K562 (cell line): ENCODE measurements at regions not wholly inside any gene's neighbourhood (a gene's known extent, or its start where the extent isn't known, plus 50 kb on each side); places are given as distances from the start of the nearest gene placed in this dataset.

Experiments
- ATAC-seq: fragments of 200-7000 bp; cut with Tn5 transposase; 3 replicates; pipeline ENCODE4 v1.9.1; 2020; ENCODE audit warnings: moderate library complexity
- BruUV-seq: library from RNA; stranded (reverse); fragments of 400-500 nt; replicated peaks from 2 replicates; lab custom pipeline; 2021; lab: Mats Ljungman, UMichigan
- CTCF ChIA-PET: fragments of 300-600 bp; formaldehyde crosslinking; extraction: SDS; loops from one replicate; lab custom pipeline; 2021; ENCODE audit warnings: low intra/inter-chr PET ratio; lab: Yijun Ruan, JAX
- POLR2A ChIA-PET: fragments of 300-600, 350-650 bp; sonication (Branson Sonifier 250); formaldehyde crosslinking; extraction: SDS; loops from one replicate; lab custom pipeline; 2021; ENCODE audit warnings: antibody characterized with exemption, inconsistent platforms; lab: Yijun Ruan, JAX
- DNase-seq, 4 experiments: peaks; one replicate each; pipeline versions ENCODE4 v3.0.0 to v3.0.0-alpha.2; 2011 to 2018; ENCODE audit warnings: low spot score in 3 of 4, mixed read lengths in 3 of 4; ENCODE audit errors: extremely low read depth in 1 of 4
- FAIRE-seq: peaks from 2 replicates; lab custom pipeline; 2011; peaks lifted over from hg19 to GRCh38; lab: Jason Lieb, UNC
- H2AFZ ChIP-seq: 2 replicates; pipeline ENCODE4 v1.6.0; 2011; ENCODE audit warnings: low read depth, low read length, control low read depth, inconsistent platforms
- H3K27ac ChIP-seq: fragments of 200-600 bp; 3 replicates; pipeline ENCODE4 v1.8.0; 2011; ENCODE audit warnings: low read depth, mild to moderate bottlenecking, control low read depth, inconsistent platforms, low read length, moderate library complexity, mixed read lengths; ENCODE audit errors: extremely low read depth
- H3K27me3 ChIP-seq, 2 experiments: fragments of 300-600 bp in 1 of 2; 2 replicates in 1 of 2; 3 replicates in 1 of 2; pipeline versions ENCODE4 v1.6.0 to v1.8.0; 2011; ENCODE audit warnings: inconsistent platforms in 2 of 2, low read length in 2 of 2, mild to moderate bottlenecking in 1 of 2, mixed read lengths in 1 of 2, moderate library complexity in 1 of 2; ENCODE audit not compliant: control insufficient read depth in 2 of 2, insufficient read depth in 2 of 2
- H3K36me3 ChIP-seq: fragments of 300-600 bp; 3 replicates; pipeline ENCODE4 v1.8.0; 2011; ENCODE audit warnings: mild to moderate bottlenecking, low read length, inconsistent platforms; ENCODE audit not compliant: control insufficient read depth, insufficient read depth
- H3K4me1 ChIP-seq, 2 experiments: fragments of 200-600 bp in 1 of 2; replicated peaks in 1 of 2; 2 replicates in 1 of 2; 3 replicates in 1 of 2; pipeline versions ENCODE4 v1.5.1 to v1.8.0; 2011; ENCODE audit warnings: inconsistent platforms in 2 of 2, low read length in 2 of 2, mild to moderate bottlenecking in 1 of 2, mixed read lengths in 1 of 2, moderate library complexity in 1 of 2; ENCODE audit not compliant: control insufficient read depth in 2 of 2, insufficient read depth in 2 of 2
- H3K4me2 ChIP-seq: 2 replicates; pipeline ENCODE4 v1.6.1; 2011; ENCODE audit warnings: low read length, control low read depth, inconsistent platforms, mixed read lengths; ENCODE audit not compliant: insufficient read depth
- H3K4me3 ChIP-seq: fragments of 200-600 bp; sonication (generic), shearing (Covaris generic); 2 replicates; pipeline ENCODE4 v1.5.1; 2016; ENCODE audit warnings: control low read depth, inconsistent platforms
- H3K79me2 ChIP-seq: fragments of 200-600 bp; 3 replicates; pipeline ENCODE4 v1.8.0; 2011; ENCODE audit warnings: low read length, inconsistent platforms; ENCODE audit not compliant: control insufficient read depth, insufficient read depth
- H3K9ac ChIP-seq, 2 experiments: 2 replicates each; pipeline versions ENCODE4 v1.6.0 to v1.6.1; 2011; ENCODE audit warnings: low read depth in 2 of 2, low read length in 2 of 2, control low read depth in 1 of 2, inconsistent platforms in 1 of 2, mild to moderate bottlenecking in 1 of 2, mixed read lengths in 1 of 2; ENCODE audit not compliant: insufficient read depth in 1 of 2
- H3K9me1 ChIP-seq: one replicate; pipeline ENCODE4 v1.6.0; 2011; ENCODE audit warnings: inconsistent platforms, mild to moderate bottlenecking, low read length, moderate library complexity; ENCODE audit not compliant: control insufficient read depth, insufficient read depth
- H3K9me3 ChIP-seq: replicated peaks from 2 replicates; pipeline ENCODE4 v1.5.1; 2011; ENCODE audit warnings: low read depth, low read length, inconsistent platforms; ENCODE audit not compliant: control insufficient read depth, insufficient read depth
- H4K20me1 ChIP-seq: replicated peaks from 2 replicates; pipeline ENCODE4 v1.6.1; 2011; ENCODE audit warnings: low read length, inconsistent platforms, mixed read lengths; ENCODE audit not compliant: control insufficient read depth, insufficient read depth
- ATF1 ChIP-seq, 2 experiments: fragments of 450-650 bp in 1 of 2; IDR thresholded peaks; 2 replicates each; pipeline ENCODE4 v1.6.1; 2016; ENCODE audit warnings: missing compliant biosample characterization in 1 of 2, missing genetic modification characterization in 1 of 2
- C11orf30 ChIP-seq: fragments of 450-650 bp; IDR thresholded peaks from 2 replicates; pipeline ENCODE4 v1.6.1; 2016; ENCODE audit warnings: low read depth, mild to moderate bottlenecking
- CBX2 ChIP-seq: fragments of 200-600 bp; sonication (generic); IDR thresholded peaks from one replicate; pipeline ENCODE4 v1.6.1; 2012; ENCODE audit warnings: mild to moderate bottlenecking, low read length, inconsistent platforms; ENCODE audit not compliant: insufficient read depth, poor library complexity, severe bottlenecking
- CCAR2 ChIP-seq: fragments of 200-400 bp; formaldehyde crosslinking; IDR thresholded peaks from 2 replicates; pipeline ENCODE4 v1.6.1; 2017; ENCODE audit warnings: mild to moderate bottlenecking, low read depth, low read length
- DIDO1 ChIP-seq: fragments of 450-650 bp; IDR thresholded peaks from 2 replicates; pipeline ENCODE4 v1.6.1; 2016; ENCODE audit warnings: low read depth, missing biosample characterization, missing genetic modification characterization
- EP300 ChIP-seq: IDR thresholded peaks from 2 replicates; pipeline ENCODE4 v1.6.1; 2012; ENCODE audit warnings: low read length, improper control_type of control experiment
- NFRKB ChIP-seq: fragments of 450-650 bp; IDR thresholded peaks from 2 replicates; pipeline ENCODE4 v1.6.1; 2016; ENCODE audit warnings: low read depth
- POLR3G ChIP-seq: IDR thresholded peaks from 2 replicates; pipeline ENCODE4 v1.6.1; 2011; ENCODE audit not compliant: insufficient read length, insufficient replicate concordance; ENCODE audit errors: extremely low read depth
- RFX5 ChIP-seq: IDR thresholded peaks from 2 replicates; pipeline ENCODE4 v1.6.1; 2011; ENCODE audit warnings: low read depth, mild to moderate bottlenecking, improper control_type of control experiment, low read length
- SETDB1 ChIP-seq: IDR thresholded peaks from one replicate; pipeline ENCODE4 v1.6.1; 2012; ENCODE audit warnings: low read length, control low read depth, inconsistent platforms
- YBX1 ChIP-seq: fragments of 450-650 bp; IDR thresholded peaks from 2 replicates; pipeline ENCODE4 v1.7.1; 2016; ENCODE audit warnings: mild to moderate bottlenecking
- ZFP91 ChIP-seq: sonication (generic); formaldehyde crosslinking; IDR thresholded peaks from 2 replicates; pipeline ENCODE4 v1.8.0; 2022; ENCODE audit warnings: mild to moderate bottlenecking, missing genetic modification reagents
- WGBS: fragments of 100-300 bp; shearing (Covaris generic); methylation state at CpG from one replicate; pipeline ENCODE4 v1.1.6; 2016; ENCODE audit warnings: low coverage, mixed read lengths; ENCODE audit not compliant: insufficient coverage; ENCODE audit errors: missing lambda C conversion rate; 5-methylcytosine and 5-hydroxymethylcytosine counted together
- in situ Hi-C: fragments of 300-500 bp; cut with MboI; formaldehyde crosslinking; loops from 4 replicates; pipeline ENCODE4 v1.15.0; 2018; ENCODE audit warnings: inconsistent platforms, mixed read lengths
- intact Hi-C: fragments of 100-400 bp; cut with micrococcal nuclease; formaldehyde crosslinking; loops from 2 replicates; pipeline ENCODE4 v1.14.2; 2022
- TF ChIP-seq, protein P1 (sequence below): fragments of 450-650 bp; IDR thresholded peaks from 2 replicates; pipeline ENCODE4 v1.7.0; 2016; ENCODE audit warnings: borderline replicate concordance

- no peak overlapping the region for H2AFZ ChIP-seq
- no peak overlapping the region for H3K9ac ChIP-seq
- no peak overlapping the region for H3K4me3 ChIP-seq
- no TSS peak for BruUV-seq
- 2% methylated on average over 4 of the region's 4 CpGs for WGBS
- in situ Hi-C loops (no loop called here), intact Hi-C loops (no loop called here)
- TF ChIP-seq NFRKB (no peak), EP300 (no peak), ATF1 (CRISPR knock-in tag; IDR thresholded peaks at IDR 0.05) (no peak), ATF1 (tag; IDR thresholded peaks at IDR 0.05) (no peak), YBX1 (no peak), POLR3G (no peak), ZFP91 (CRISPR knock-in tag) (no peak), SETDB1 (no peak), CCAR2 (no peak), DIDO1 (tag) (no peak), CBX2 (no peak), RFX5 (no peak), C11orf30 (no peak)
- TF ChIP-seq, protein P1, sequence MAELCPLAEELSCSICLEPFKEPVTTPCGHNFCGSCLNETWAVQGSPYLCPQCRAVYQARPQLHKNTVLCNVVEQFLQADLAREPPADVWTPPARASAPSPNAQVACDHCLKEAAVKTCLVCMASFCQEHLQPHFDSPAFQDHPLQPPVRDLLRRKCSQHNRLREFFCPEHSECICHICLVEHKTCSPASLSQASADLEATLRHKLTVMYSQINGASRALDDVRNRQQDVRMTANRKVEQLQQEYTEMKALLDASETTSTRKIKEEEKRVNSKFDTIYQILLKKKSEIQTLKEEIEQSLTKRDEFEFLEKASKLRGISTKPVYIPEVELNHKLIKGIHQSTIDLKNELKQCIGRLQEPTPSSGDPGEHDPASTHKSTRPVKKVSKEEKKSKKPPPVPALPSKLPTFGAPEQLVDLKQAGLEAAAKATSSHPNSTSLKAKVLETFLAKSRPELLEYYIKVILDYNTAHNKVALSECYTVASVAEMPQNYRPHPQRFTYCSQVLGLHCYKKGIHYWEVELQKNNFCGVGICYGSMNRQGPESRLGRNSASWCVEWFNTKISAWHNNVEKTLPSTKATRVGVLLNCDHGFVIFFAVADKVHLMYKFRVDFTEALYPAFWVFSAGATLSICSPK, result no peak
- TF ChIP-seq, all 486 proteins: peak for 0
- ChIA-PET POLR2A (no interaction called here), CTCF (no interaction called here)
- Histone ChIP-seq H3K9me3 (no peaks in the 10 kb centered on the region), H3K27me3 (no peaks in the 10 kb centered on the region), H3K4me2 (no peak overlapping the region), H3K36me3 (no peaks in the 10 kb centered on the region), H4K20me1 (no peaks in the 10 kb centered on the region), H3K79me2 (no peaks in the 10 kb centered on the region), H3K27ac (no peak overlapping the region), H3K9me1 (no peaks in the 10 kb centered on the region), H3K4me1 (no peaks in the 10 kb centered on the region)
- FAIRE-seq, result no peak
- DNase-seq, result no peak
- no peak for ATAC-seq
Observed at GRCh38 chr12:88758176-88758575, 177.9 kb upstream of the KITLG start.
